Activated CD8-positive, alpha-beta T cell treated with anti-CD3 and anti-CD28 coated beads, Interleukin-2, amount 10 ng/mL, durations not matched to agents 7 days and 5 days (primary cell): ENCODE measurements at regions not wholly inside any gene's neighbourhood (a gene's known extent, or its start where the extent isn't known, plus 50 kb on each side); places are given as distances from the start of the nearest gene placed in this dataset.

Experiments used
- ATAC-seq: fragments of 150-1000 bp; cut with Tn5 transposase; one replicate; pipeline ENCODE4 v1.10.0; 2021; ENCODE audit warnings: moderate library complexity
- CTCF ChIA-PET: fragments of 350-600 bp; sonication (Branson Sonifier 250); formaldehyde crosslinking; loops from one replicate; lab custom pipeline; 2021; ENCODE audit warnings: antibody characterized with exemption; lab: Charles Lee
- POLR2A ChIA-PET: fragments of 350-600 bp; sonication (Branson Sonifier 250); formaldehyde crosslinking; loops from one replicate; lab custom pipeline; 2021; ENCODE audit warnings: antibody characterized with exemption; lab: Charles Lee
- DNase-seq: peaks from one replicate; pipeline ENCODE4 v3.0.0-alpha.2; 2020
- H3K27ac Mint-ChIP-seq: one replicate; pipeline ENCODE4 v1.8.0; 2021; ENCODE audit warnings: mild to moderate bottlenecking, mixed read lengths
- H3K27me3 Mint-ChIP-seq: one replicate; pipeline ENCODE4 v1.8.0; 2021; ENCODE audit warnings: low read depth, mixed read lengths
- H3K36me3 Mint-ChIP-seq: one replicate; pipeline ENCODE4 v1.8.0; 2021; ENCODE audit warnings: low read depth, mixed read lengths
- H3K4me1 Mint-ChIP-seq: one replicate; pipeline ENCODE4 v1.8.0; 2021; ENCODE audit warnings: low read depth, mixed read lengths
- H3K4me3 Mint-ChIP-seq: one replicate; pipeline ENCODE4 v1.8.0; 2021; ENCODE audit warnings: mild to moderate bottlenecking, mixed read lengths
- H3K9me3 Mint-ChIP-seq: one replicate; pipeline ENCODE4 v1.8.0; 2022; ENCODE audit warnings: mixed read lengths; ENCODE audit not compliant: insufficient read depth

DNA sequence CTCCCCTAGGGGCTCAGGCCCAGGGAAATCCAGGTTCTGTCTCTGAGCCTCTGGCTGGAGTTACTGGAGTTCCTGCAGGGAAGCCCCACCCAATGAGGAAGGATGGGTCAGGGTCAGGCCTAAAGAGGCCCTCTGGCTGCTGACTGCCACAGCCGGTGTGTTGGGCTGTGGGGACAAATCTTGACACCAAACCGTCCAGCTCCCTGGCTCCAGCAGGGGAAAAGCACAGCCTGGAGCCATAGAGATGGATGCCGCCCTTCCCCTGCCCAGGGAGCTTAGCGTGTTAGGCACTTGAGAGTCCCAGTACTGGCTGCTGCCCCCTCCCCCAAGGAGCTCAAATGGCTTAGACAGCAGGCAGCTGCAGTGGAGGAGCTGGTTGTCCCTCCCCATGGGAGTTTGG is 321.3 kb upstream of the LCORL start:
- CTCF ChIA-PET = no interaction called here
- POLR2A ChIA-PET = no interaction called here
- ATAC-seq = no peak
- H3K27ac Mint-ChIP-seq = no peak overlapping the region
- H3K4me1 Mint-ChIP-seq = no peaks in the 10 kb centered on the region
- H3K9me3 Mint-ChIP-seq = peaks cover 7% of the 10 kb centered on the region
- H3K4me3 Mint-ChIP-seq = no peak overlapping the region
- no peaks in the 10 kb centered on the region for H3K36me3 Mint-ChIP-seq
- DNase-seq = no peak
- no peaks in the 10 kb centered on the region for H3K27me3 Mint-ChIP-seq

DNA sequence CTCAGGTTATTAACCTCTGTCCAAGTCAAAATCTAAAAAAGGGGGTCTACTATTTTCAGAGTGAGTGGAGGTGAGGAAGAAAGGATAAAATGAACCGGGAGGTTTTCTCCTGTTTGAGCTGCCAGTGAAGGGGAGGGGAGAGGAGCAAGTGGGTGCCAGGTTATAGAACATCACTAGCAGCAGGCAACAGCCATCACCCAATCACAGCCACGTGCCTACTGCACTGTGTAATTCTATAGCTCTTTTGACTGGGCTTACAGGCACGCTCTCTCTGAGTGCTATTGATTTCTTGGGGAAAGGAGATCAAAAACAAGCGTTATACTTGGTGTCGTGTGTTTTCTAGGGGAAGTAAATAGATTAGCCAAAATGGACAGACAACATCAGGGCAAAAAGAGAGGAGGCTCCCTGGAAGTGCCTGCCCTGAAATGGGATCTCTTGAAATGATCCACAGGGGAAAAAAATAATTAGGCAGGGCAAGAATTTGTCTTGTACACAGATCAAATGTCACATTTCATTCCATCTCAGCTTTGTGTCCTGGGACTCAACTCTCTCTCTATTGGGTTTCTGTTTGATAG is 300.5 kb upstream of the LCORL start:
- Mint-ChIP-seq H3K4me1 (no peaks in the 10 kb centered on the region), H3K36me3 (no peaks in the 10 kb centered on the region), H3K27ac (no peak overlapping the region), H3K9me3 (no peaks in the 10 kb centered on the region), H3K4me3 (no peak overlapping the region), H3K27me3 (peaks cover 6% of the 10 kb centered on the region)
- CTCF ChIA-PET = no interaction called here
- DNase-seq = no peak
- POLR2A ChIA-PET = no interaction called here
- no peak for ATAC-seq

DNA sequence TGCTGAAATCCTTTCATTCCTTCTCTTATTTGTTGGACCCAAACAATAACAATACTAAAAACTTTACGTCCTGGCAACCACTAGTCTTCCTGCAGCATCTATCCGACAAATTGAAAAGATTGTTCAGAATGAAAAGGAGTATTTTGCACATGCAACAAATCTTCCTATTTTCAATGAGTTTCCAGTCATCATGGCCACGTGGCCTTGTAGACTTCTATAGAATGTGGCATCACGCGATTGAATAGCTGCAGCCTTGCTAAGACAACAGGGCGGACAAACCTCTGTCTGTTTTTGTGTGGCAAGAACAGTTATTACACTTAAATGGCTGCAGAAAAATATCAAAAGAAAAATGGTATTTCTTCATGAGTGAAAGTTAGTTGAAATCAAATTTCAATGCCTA is 297.9 kb upstream of the LCORL start:
- H3K9me3 Mint-ChIP-seq = no peaks in the 10 kb centered on the region
- ATAC-seq = no peak
- H3K27ac Mint-ChIP-seq = no peak overlapping the region
- H3K36me3 Mint-ChIP-seq = no peaks in the 10 kb centered on the region
- no peak for DNase-seq
- no peaks in the 10 kb centered on the region for H3K4me1 Mint-ChIP-seq
- POLR2A ChIA-PET = no interaction called here
- H3K27me3 Mint-ChIP-seq = peaks cover 6% of the 10 kb centered on the region
- no peak overlapping the region for H3K4me3 Mint-ChIP-seq
- CTCF ChIA-PET = no interaction called here

DNA sequence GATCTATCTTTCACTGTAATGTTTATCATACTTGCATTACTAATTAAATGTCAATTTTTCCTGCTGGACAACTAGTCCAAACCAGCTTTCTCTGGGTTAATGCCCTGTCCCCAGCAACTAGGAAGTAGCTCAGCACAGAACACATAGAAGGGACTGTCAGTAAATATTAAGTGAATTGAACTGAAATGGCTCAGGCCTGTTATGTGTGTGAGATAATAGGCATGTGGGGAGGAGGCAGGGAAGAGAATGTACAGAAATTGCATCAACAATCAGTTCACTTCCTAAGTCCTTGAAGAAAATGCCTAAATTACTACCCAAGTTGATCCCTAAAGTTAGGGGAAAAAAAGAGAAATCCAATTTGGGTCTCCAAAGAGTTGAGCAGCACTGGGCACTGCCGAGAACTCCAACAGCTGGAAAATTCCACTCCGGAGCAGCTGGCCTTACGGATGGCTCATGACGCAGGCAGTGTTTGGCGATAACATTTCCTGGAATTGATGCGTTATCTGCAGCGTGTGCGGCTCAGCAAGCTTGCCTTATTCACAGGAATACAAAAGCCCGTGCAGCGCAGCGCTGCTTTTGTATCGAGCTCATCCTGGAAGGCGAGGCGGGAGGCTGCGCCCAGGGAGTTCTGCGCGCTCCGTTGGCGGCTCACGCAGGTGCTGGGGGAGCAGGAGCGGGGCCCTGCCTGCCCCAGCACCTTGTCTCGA is 297.3 kb upstream of the LCORL start:
- Mint-ChIP-seq H3K9me3 (no peaks in the 10 kb centered on the region), H3K4me3 (no peak overlapping the region), H3K27me3 (peaks cover 6% of the 10 kb centered on the region), H3K27ac (no peak overlapping the region), H3K4me1 (no peaks in the 10 kb centered on the region), H3K36me3 (no peaks in the 10 kb centered on the region)
- CTCF ChIA-PET = no interaction called here
- DNase-seq (no peak), ATAC-seq (no peak)
- POLR2A ChIA-PET = no interaction called here

DNA sequence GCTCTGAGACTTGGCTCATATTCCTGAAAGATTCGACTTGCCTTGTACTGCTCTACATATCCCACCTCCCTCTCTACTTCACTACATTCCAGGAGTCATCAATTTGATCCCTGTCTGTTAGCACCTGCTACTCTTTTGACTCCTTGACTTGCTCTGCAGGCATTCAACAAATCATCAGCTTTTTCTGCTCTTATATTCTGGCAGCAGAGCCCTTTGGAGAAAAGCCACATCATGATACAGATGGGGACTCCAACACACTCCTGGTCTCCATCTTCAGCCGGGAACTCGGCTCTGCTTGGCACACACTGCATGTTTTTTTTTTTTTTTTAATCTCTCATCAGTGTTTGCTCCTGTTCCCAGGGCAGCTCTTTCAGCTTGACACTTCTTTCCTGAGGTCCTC is 293.2 kb upstream of the LCORL start:
- no peaks in the 10 kb centered on the region for H3K36me3 Mint-ChIP-seq
- no peaks in the 10 kb centered on the region for H3K4me1 Mint-ChIP-seq
- H3K27me3 Mint-ChIP-seq = peaks cover 6% of the 10 kb centered on the region
- POLR2A ChIA-PET = no interaction called here
- no peak for ATAC-seq
- no peaks in the 10 kb centered on the region for H3K9me3 Mint-ChIP-seq
- H3K27ac Mint-ChIP-seq = no peak overlapping the region
- H3K4me3 Mint-ChIP-seq = no peak overlapping the region
- no peak for DNase-seq
- CTCF ChIA-PET = no interaction called here

DNA sequence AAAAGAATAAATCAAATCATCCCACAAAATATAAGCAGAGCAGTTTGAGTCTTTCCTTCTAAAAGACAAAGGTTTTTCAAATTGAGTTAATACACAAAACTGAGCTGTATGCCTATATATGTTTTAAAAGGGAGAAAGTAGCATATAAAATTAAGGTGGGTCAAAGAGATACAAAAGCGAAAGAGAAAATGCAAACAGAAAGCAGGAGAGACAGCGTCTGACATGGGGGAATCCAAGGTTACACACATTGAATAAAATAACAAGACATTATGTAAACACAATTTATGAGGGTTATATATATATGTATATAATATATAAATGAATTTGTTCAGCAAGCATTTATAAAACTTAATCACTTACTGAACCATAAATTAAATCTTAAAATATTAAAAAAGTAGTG is 276.1 kb upstream of the LCORL start:
- DNase-seq = no peak
- Mint-ChIP-seq H3K27me3 (no peaks in the 10 kb centered on the region), H3K27ac (no peak overlapping the region), H3K9me3 (no peaks in the 10 kb centered on the region), H3K36me3 (no peaks in the 10 kb centered on the region), H3K4me3 (no peak overlapping the region), H3K4me1 (no peaks in the 10 kb centered on the region)
- CTCF ChIA-PET = no interaction called here
- ATAC-seq = no peak
- POLR2A ChIA-PET = no interaction called here

DNA sequence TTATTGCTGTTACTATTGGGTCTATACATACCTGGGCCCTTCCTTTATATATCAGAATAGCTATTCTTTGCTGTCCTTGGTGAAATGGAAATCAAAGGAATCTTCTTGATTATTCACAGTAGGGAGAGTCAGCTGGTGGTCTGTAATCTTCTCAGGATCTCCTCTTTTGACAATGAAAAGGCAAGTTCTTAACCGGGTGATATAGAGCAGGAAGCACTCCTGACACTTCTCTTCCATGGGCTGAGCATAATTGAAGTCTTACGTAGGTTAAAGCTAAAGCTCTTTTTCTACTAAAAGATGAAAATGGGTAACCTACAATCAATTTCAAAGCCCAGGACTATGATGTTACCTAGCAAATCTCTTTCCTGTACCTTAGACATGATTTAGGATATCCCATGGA is 274.9 kb upstream of the LCORL start:
- Mint-ChIP-seq H3K27ac (no peak overlapping the region), H3K9me3 (no peaks in the 10 kb centered on the region), H3K36me3 (no peaks in the 10 kb centered on the region), H3K27me3 (no peaks in the 10 kb centered on the region), H3K4me3 (no peak overlapping the region), H3K4me1 (no peaks in the 10 kb centered on the region)
- POLR2A ChIA-PET = no interaction called here
- no peak for ATAC-seq
- CTCF ChIA-PET = no interaction called here
- no peak for DNase-seq

DNA sequence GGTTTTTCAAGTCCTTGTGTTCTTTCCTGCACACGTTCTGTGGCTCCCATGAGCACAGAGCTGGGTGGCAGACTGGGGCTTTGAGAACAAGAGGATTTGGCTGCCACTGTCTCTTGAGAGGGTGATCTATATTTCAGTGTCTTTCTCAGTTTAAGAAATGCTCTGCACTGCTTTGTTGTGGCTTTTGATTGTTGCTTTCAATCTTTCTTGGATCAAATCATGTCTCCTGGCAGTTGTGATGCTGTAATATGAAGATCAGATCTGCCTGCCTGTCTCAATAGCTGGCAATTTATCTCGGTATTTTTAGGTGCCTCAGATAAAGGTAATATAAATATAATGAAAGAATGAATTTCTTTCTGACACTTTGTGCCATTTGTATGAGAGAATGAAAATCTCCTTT is 273.3 kb upstream of the LCORL start:
- Mint-ChIP-seq H3K36me3 (no peaks in the 10 kb centered on the region), H3K4me3 (no peak overlapping the region), H3K27ac (no peak overlapping the region), H3K27me3 (no peaks in the 10 kb centered on the region), H3K9me3 (no peaks in the 10 kb centered on the region), H3K4me1 (no peaks in the 10 kb centered on the region)
- ATAC-seq (no peak), DNase-seq (no peak)
- CTCF ChIA-PET = no interaction called here
- POLR2A ChIA-PET = no interaction called here

DNA sequence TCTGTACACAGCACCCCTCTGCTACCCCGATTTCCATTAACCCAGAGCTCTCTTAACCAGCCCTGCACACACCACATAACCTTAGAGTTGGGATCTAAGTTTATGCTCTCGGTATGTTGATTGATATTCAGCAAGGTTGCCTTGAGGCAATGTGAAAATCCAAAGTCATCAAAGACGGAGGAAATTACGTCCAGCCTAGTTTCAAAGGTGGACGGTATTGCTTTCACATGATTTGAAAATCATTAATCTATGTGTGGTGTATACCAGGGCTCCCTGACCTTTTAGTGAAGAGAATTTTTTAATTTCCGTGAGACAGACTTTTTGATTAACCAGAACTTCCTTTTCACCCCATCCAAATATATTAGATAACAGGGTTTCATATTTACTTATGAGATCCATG is 272.5 kb upstream of the LCORL start:
- Mint-ChIP-seq H3K9me3 (no peaks in the 10 kb centered on the region), H3K4me1 (no peaks in the 10 kb centered on the region), H3K27ac (no peak overlapping the region), H3K27me3 (no peaks in the 10 kb centered on the region), H3K4me3 (no peak overlapping the region), H3K36me3 (no peaks in the 10 kb centered on the region)
- ChIA-PET POLR2A (no interaction called here), CTCF (no interaction called here)
- DNase-seq = no peak
- ATAC-seq = no peak

DNA sequence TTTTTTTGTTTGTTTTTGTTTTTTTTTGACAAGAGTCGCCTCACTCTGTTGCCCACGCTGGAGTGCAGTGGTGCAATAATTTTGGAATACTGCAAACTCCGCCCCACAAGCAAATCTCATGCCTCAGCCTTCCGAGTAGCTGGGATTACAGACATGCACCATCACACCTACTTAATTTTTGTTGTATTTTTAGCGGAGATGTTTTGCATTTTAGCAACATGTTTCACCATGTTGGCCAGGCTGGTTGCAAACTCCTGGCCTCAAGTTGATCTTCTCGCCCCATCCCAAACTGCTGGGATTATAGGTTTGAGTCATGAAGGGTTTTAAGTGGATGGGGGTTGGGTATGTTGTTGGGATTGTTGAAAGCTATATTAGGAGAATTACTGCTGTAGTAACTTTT is 270.9 kb upstream of the LCORL start:
- Mint-ChIP-seq H3K27me3 (no peaks in the 10 kb centered on the region), H3K9me3 (no peaks in the 10 kb centered on the region), H3K36me3 (no peaks in the 10 kb centered on the region), H3K4me3 (no peak overlapping the region), H3K4me1 (no peaks in the 10 kb centered on the region), H3K27ac (no peak overlapping the region)
- CTCF ChIA-PET = no interaction called here
- POLR2A ChIA-PET = no interaction called here
- DNase-seq (no peak), ATAC-seq (no peak)

DNA sequence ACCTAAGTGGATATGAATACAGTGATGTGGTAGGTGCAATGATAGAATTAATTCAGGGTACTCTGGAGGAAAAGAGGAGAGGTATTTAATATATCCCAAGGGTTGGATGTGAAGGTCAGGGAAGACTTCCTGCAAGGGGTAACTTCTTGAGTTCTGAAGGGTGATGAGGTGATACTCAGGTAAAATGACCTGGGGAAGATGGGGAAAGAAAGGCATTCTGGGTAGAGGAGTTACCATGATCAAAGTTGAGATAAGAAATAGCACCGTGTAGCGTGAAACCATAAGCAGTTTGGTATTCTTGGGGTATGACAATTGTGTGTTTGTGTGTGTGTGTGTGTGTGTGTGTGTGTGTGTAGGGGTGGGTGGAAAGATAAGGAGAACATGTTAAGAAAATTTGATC is 270.4 kb upstream of the LCORL start:
- ATAC-seq = no peak

DNA sequence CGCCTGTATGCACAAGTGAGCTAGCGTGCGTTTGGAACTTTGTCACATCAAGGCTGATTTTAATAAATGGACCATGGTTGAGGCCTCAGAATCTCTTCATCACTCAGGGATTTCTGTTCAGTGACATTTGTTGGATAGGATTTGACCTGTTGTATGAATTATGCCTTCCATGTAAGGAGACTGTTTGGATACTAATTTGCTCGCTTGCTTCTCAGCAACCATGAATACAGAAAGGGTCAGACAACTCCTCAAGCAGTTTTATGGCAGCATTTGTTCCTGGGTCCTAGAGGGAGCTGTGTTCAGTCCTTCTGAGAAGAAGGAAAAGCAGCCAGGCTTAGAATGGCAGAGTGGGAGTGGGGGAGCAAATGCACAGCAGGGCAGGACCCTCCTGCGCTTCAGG is 269.7 kb upstream of the LCORL start:
- Mint-ChIP-seq H3K9me3 (no peaks in the 10 kb centered on the region), H3K27ac (no peak overlapping the region), H3K4me3 (no peak overlapping the region), H3K4me1 (no peaks in the 10 kb centered on the region), H3K27me3 (no peaks in the 10 kb centered on the region), H3K36me3 (no peaks in the 10 kb centered on the region)
- ATAC-seq = no peak
- DNase-seq = no peak
- POLR2A ChIA-PET = no interaction called here
- CTCF ChIA-PET = no interaction called here

More for the DNA sequence above, 270.4 kb upstream of the LCORL start:
- ChIA-PET POLR2A (no interaction called here), CTCF (no interaction called here)
- Mint-ChIP-seq H3K27me3 (no peaks in the 10 kb centered on the region), H3K4me3 (no peak overlapping the region), H3K36me3 (no peaks in the 10 kb centered on the region), H3K4me1 (no peaks in the 10 kb centered on the region), H3K27ac (no peak overlapping the region), H3K9me3 (no peaks in the 10 kb centered on the region)
- no peak for DNase-seq

DNA sequence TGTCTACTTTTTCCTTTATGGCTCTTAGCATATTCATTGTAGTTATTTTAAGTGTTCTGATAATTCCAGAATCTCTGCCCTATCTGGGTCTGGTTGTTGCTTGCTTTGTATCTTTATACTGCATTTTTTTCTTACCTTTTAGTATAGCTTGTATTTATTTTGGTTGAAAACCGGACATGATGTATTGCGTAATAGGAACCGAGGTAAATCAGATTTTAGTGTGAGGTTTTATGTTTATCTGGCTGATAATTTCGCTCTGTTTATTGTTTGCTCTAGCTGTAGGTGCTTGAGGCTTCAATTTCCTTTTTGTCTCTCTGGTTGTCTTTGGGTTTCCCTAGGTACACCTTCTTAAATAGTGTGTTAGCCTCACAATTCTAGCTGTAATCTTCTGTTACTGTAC is 263.8 kb upstream of the LCORL start:
- no peaks in the 10 kb centered on the region for H3K9me3 Mint-ChIP-seq
- no peaks in the 10 kb centered on the region for H3K4me1 Mint-ChIP-seq
- ATAC-seq (no peak), DNase-seq (no peak)
- no peak overlapping the region for H3K4me3 Mint-ChIP-seq
- H3K27ac Mint-ChIP-seq = no peak overlapping the region
- ChIA-PET POLR2A (no interaction called here), CTCF (interaction anchor here (0.6 kb wide), 1 partner anchor 113 kb away, joined by 4 read pairs; no protein-coding TSS in a partner anchor)
- H3K27me3 Mint-ChIP-seq = no peaks in the 10 kb centered on the region
- H3K36me3 Mint-ChIP-seq = no peaks in the 10 kb centered on the region
